ENCODE measurements at regions not wholly inside any gene's neighbourhood (a gene's known extent, or its start where the extent isn't known, plus 50 kb on each side); places are given as distances from the start of the nearest gene placed in this dataset.

DNA sequence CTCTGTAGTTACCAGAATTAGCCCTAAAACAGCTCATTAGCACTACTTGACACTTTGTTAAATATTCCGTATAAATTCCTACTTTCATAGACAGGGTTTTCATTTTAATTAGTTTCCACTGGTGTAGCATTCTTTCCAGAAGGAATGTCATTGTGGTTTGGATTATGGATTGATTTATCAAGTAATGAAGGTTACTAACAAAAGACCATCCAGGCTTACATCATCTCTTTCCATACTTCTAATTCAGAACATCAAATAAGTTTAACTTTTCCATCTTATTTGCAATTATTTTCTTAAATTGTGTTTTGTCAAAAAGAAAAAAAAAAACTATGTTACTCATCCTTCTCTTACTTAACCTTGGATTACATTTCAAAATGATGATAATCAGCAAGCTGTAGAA, 231.8 kb upstream of the SPOPL start:
- TF ChIP-seq EZH2 (IDR thresholded peaks at IDR 0.05; ENCODE audit: insufficient read depth, poor library complexity, severe bottlenecking) = no peak
- no peak for TF ChIP-seq EZH2phosphoT487 (IDR thresholded peaks at IDR 0.05; ENCODE audit: insufficient read depth, low read depth)

Data from GM23248 (cell line).